ENCODE measurements at regions not wholly inside any gene's neighbourhood (a gene's known extent, or its start where the extent isn't known, plus 50 kb on each side); places are given as distances from the start of the nearest gene placed in this dataset.

- H3K36me3 ChIP-seq, result no peaks in the 10 kb centered on the region
- no peak overlapping the region for H3K27ac ChIP-seq
- no peaks in the 10 kb centered on the region for H3K27me3 ChIP-seq (replicated peaks in 1 of 7)
- WGBS, 5 donors, result 67 to 87% (median 74%) methylated on average over 1 of the region's 1 CpG
- no peaks in the 10 kb centered on the region for H3K4me1 ChIP-seq
- DNase-seq, result no peak
- no peak overlapping the region for H3K4me3 ChIP-seq
- TF ChIP-seq POLR2AphosphoS5 (IDR thresholded peaks at IDR 0.05) (no peak), CTCF (IDR thresholded peaks at IDR 0.05 in 8 of 11, conservative IDR thresholded peaks at IDR 0.05 in 3 of 11) (no peak), POLR2A (IDR thresholded peaks at IDR 0.05) (no peak)
- no peaks in the 10 kb centered on the region for H3K9me3 ChIP-seq
- intact Hi-C loops (cut with DNase I; ENCODE audit: low total_unique reads), result no loop called here
These were observed 443.2 kb downstream of the TOX3 start for GRCh38 chr16:52103791-52104190.

- WGBS, 5 donors, result 85 to 91% (median 89%) methylated on average over 3 of the region's 3 CpGs
- Histone ChIP-seq H3K27me3 (replicated peaks in 1 of 7) (no peaks in the 10 kb centered on the region), H3K4me1 (no peaks in the 10 kb centered on the region), H3K27ac (no peak overlapping the region), H3K9me3 (no peaks in the 10 kb centered on the region), H3K36me3 (no peaks in the 10 kb centered on the region), H3K4me3 (no peak overlapping the region)
- no peak for TF ChIP-seq POLR2AphosphoS5 (IDR thresholded peaks at IDR 0.05)
- no peak for DNase-seq
- intact Hi-C loops (cut with DNase I; ENCODE audit: low total_unique reads), result no loop called here
These were observed 445.7 kb downstream of the TOX3 start for GRCh38 chr16:52101246-52101645.

GRCh38 chr16:52099382-52099781 lies 447.6 kb downstream of the TOX3 start:
- no peak overlapping the region for H3K4me3 ChIP-seq
- no peaks in the 10 kb centered on the region for H3K36me3 ChIP-seq
- peaks cover 0 to 6% (median 0%) of the 10 kb centered on the region in 8 donors for H3K9me3 ChIP-seq
- TF ChIP-seq CTCF (IDR thresholded peaks at IDR 0.05 in 8 of 11, conservative IDR thresholded peaks at IDR 0.05 in 3 of 11) (no peak), POLR2A (IDR thresholded peaks at IDR 0.05) (no peak), POLR2AphosphoS5 (IDR thresholded peaks at IDR 0.05) (no peak)
- no peak overlapping the region for H3K27ac ChIP-seq
- intact Hi-C loops (cut with DNase I; ENCODE audit: low total_unique reads), result no loop called here
- no peaks in the 10 kb centered on the region for H3K4me1 ChIP-seq
- WGBS, 5 donors, result 54 to 74% (median 64%) methylated on average over 2 of the region's 2 CpGs
- DNase-seq, result no peak
- no peaks in the 10 kb centered on the region for H3K27me3 ChIP-seq (replicated peaks in 1 of 7)

GRCh38 chr16:52095471-52095870 lies 451.5 kb downstream of the TOX3 start:
- TF ChIP-seq POLR2A (IDR thresholded peaks at IDR 0.05) (no peak), CTCF (IDR thresholded peaks at IDR 0.05 in 8 of 11, conservative IDR thresholded peaks at IDR 0.05 in 3 of 11) (no peak), POLR2AphosphoS5 (IDR thresholded peaks at IDR 0.05) (no peak)
- WGBS, 5 donors, result 54 to 60% (median 57%) methylated on average over 3 of the region's 3 CpGs
- intact Hi-C loops (cut with DNase I; ENCODE audit: low total_unique reads), result no loop called here
- no peak for DNase-seq
- Histone ChIP-seq H3K27me3 (replicated peaks in 1 of 7) (no peaks in the 10 kb centered on the region), H3K36me3 (no peaks in the 10 kb centered on the region), H3K4me1 (no peaks in the 10 kb centered on the region), H3K4me3 (no peak overlapping the region), H3K9me3 (peaks cover 0 to 6% (median 0%) of the 10 kb centered on the region in 8 donors), H3K27ac (no peak overlapping the region)

GRCh38 chr16:52092126-52092525 lies 454.8 kb downstream of the TOX3 start:
- no peaks in the 10 kb centered on the region for H3K4me1 ChIP-seq
- intact Hi-C loops (cut with DNase I; ENCODE audit: low total_unique reads), result no loop called here
- no peak overlapping the region for H3K27ac ChIP-seq
- H3K27me3 ChIP-seq (replicated peaks in 1 of 7), result no peaks in the 10 kb centered on the region
- 79 to 89% (median 85%) methylated on average over 3 of the region's 3 CpGs for WGBS, 5 donors
- peaks cover 0 to 6% (median 0%) of the 10 kb centered on the region in 8 donors for H3K9me3 ChIP-seq
- H3K36me3 ChIP-seq, result no peaks in the 10 kb centered on the region
- DNase-seq, result no peak
- H3K4me3 ChIP-seq, result no peak overlapping the region
- TF ChIP-seq POLR2A (IDR thresholded peaks at IDR 0.05) (no peak), CTCF (IDR thresholded peaks at IDR 0.05 in 8 of 11, conservative IDR thresholded peaks at IDR 0.05 in 3 of 11) (no peak), POLR2AphosphoS5 (IDR thresholded peaks at IDR 0.05) (no peak)
